GM12892 (cell line): ENCODE measurements at regions not wholly inside any gene's neighbourhood (a gene's known extent, or its start where the extent isn't known, plus 50 kb on each side); places are given as distances from the start of the nearest gene placed in this dataset.

Source experiments
- POLR2AphosphoS5 ChIP-seq: IDR thresholded peaks from 2 replicates; pipeline ENCODE4 v1.6.1; 2011; ENCODE audit warnings: low read depth, low read length, control low read depth
- TAF1 ChIP-seq: IDR thresholded peaks from 2 replicates; pipeline ENCODE4 v1.6.1; 2011; ENCODE audit warnings: low read depth, mild to moderate bottlenecking, control low read depth, low read length, borderline replicate concordance

DNA sequence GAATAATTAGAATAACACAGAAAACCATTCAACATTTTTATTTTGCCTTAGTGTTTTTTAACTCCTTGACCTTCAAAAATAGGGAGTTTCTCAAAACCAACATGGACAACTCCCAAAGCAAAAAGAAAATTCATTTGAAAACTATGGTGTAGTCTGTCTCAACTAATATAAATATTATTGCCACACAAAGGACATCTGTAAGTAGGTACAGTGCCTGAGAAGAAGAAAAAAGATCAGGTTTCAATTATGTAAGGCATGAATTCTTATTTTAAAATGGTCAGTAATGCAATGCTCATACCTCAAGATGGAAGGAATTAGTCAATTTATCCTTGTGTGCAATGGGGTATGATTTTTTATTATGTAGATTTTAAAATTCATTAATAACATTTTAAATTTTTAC, 109.6 kb upstream of the CNTLN start:
- TF ChIP-seq TAF1: no peak
- TF ChIP-seq POLR2AphosphoS5: no peak
